ENCODE measurements at regions not wholly inside any gene's neighbourhood (a gene's known extent, or its start where the extent isn't known, plus 50 kb on each side); places are given as distances from the start of the nearest gene placed in this dataset.

DNA sequence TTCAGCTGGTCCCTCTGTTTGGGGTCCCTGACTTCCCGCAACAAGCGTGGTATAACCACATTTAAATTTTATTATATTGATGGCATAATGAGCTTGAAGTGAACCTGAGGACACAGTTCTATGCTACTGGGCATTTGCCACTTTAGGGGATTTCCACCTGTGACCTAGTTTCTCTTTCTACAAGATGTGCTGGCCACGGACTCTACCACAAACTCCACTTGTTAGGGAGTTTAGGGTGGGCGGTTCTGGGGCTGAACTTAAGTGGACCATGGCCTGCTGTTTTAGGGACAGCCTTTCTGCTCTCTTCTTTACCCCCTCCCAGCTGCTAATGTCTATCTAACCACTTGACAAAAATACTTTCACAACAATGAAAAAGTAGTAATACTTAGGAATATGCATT lies 1199.1 kb downstream of the SI start:
- WGBS, result 92% methylated on average over 4 of the region's 4 CpGs
- Histone ChIP-seq H3K36me3 (no peaks in the 10 kb centered on the region), H3K4me3 (no peak overlapping the region), H3K4me1 (no peaks in the 10 kb centered on the region), H3K27me3 (no peaks in the 10 kb centered on the region), H3K27ac (replicated peaks in 1 of 4) (no peak overlapping the region), H3K9me3 (peaks cover 0 to 17% (median 9%) of the 10 kb centered on the region in 4 donors)
- intact Hi-C loops (cut with DNase I), result no loop called here
- no peak for DNase-seq (ENCODE audit: extremely low spot score)
- TF ChIP-seq POLR2AphosphoS5 (IDR thresholded peaks at IDR 0.05) (no peak), POLR2A (IDR thresholded peaks at IDR 0.05; ENCODE audit: low read depth) (no peak), EP300 (IDR thresholded peaks at IDR 0.05) (no peak)
- TF ChIP-seq, protein P1, sequence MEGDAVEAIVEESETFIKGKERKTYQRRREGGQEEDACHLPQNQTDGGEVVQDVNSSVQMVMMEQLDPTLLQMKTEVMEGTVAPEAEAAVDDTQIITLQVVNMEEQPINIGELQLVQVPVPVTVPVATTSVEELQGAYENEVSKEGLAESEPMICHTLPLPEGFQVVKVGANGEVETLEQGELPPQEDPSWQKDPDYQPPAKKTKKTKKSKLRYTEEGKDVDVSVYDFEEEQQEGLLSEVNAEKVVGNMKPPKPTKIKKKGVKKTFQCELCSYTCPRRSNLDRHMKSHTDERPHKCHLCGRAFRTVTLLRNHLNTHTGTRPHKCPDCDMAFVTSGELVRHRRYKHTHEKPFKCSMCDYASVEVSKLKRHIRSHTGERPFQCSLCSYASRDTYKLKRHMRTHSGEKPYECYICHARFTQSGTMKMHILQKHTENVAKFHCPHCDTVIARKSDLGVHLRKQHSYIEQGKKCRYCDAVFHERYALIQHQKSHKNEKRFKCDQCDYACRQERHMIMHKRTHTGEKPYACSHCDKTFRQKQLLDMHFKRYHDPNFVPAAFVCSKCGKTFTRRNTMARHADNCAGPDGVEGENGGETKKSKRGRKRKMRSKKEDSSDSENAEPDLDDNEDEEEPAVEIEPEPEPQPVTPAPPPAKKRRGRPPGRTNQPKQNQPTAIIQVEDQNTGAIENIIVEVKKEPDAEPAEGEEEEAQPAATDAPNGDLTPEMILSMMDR (IDR thresholded peaks at IDR 0.05), result no peak

DNA sequence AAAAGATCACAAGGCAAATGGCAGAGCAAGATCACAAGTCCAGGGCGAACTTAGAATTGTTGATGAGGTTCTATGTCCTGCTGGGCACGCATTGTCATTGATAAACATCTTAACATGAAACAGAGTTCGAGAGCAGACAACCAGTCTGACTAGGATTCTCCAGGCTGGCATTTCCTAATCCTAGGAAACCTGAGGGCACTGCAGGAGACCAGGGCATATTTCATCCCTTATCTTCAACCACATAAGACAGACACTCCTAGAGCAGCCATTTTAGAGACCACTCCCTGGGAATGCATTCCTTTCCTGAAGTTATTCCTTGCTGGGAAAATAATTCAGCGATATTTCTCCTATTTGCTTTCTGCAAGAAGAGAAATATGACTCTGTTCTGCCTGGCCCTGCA lies 1199.9 kb downstream of the SI start:
- WGBS, result 92% methylated on average over 4 of the region's 4 CpGs
- Histone ChIP-seq H3K9me3 (peaks cover 0 to 17% (median 9%) of the 10 kb centered on the region in 4 donors), H3K36me3 (no peaks in the 10 kb centered on the region), H3K27ac (replicated peaks in 1 of 4) (no peak overlapping the region), H3K27me3 (no peaks in the 10 kb centered on the region), H3K4me1 (no peaks in the 10 kb centered on the region), H3K4me3 (no peak overlapping the region)
- intact Hi-C loops (cut with DNase I), result no loop called here
- TF ChIP-seq, protein P1 (IDR thresholded peaks at IDR 0.05), result no peak
- no peak for TF ChIP-seq EP300 (IDR thresholded peaks at IDR 0.05)
- DNase-seq (ENCODE audit: extremely low spot score), result no peak

- H3K27ac ChIP-seq (replicated peaks in 1 of 4), result no peak overlapping the region
- no peak for DNase-seq (ENCODE audit: extremely low spot score)
- no peak overlapping the region for H3K4me3 ChIP-seq
- H3K4me1 ChIP-seq, result no peaks in the 10 kb centered on the region
- H3K9me3 ChIP-seq, result peaks cover 0 to 17% (median 9%) of the 10 kb centered on the region in 4 donors
- H3K27me3 ChIP-seq, result no peaks in the 10 kb centered on the region
- intact Hi-C loops (cut with DNase I), result no loop called here
- TF ChIP-seq POLR2AphosphoS5 (IDR thresholded peaks at IDR 0.05) (no peak), POLR2A (IDR thresholded peaks at IDR 0.05; ENCODE audit: low read depth) (no peak), EP300 (IDR thresholded peaks at IDR 0.05) (no peak)
- TF ChIP-seq, protein P1 (IDR thresholded peaks at IDR 0.05), result no peak
- no peaks in the 10 kb centered on the region for H3K36me3 ChIP-seq
- 89% methylated on average over 2 of the region's 2 CpGs for WGBS
These were observed 1200.5 kb downstream of the SI start for GRCh38 chr3:163877805-163878204.

DNA sequence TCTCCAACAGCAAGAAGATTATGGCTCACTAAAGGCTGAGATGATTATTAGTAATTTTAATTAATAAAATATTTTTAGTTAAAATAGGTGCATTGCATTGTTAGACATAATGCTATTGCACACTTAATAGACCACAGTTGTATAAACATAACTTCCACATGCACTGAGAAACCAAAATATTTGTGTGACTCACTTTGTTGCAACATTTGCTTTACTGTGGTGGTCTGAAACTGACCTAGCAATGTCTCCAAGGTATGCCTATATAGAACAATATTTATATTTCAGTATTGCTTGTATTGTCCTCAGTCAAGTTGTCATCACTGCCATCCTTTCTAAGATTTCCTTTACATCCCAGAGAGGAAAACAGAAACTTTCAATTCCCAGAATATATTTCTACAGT lies 1215.2 kb downstream of the SI start:
- H3K27ac ChIP-seq (replicated peaks in 1 of 4), result no peak overlapping the region
- intact Hi-C loops (cut with DNase I), result no loop called here
- no peak for DNase-seq (ENCODE audit: extremely low spot score)

DNA sequence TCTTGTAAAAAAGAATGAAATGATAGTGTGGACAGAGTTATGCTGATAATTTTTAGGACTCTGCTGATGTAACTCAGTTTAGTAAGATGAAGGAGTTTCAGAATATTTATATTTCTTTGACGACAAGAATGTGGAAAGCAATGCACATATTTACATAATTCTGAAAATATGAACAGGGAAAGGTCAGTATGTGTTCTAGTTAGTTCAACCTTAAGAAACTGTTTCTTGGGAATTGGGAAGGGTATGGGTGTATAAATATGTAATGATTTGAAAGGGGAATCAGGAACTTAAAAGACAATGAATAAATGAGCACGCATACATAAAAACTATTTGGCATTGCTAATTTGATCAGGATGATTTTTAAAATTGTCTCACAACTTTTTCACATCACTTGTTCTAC lies 1226.1 kb downstream of the SI start:
- Histone ChIP-seq H3K36me3 (no peaks in the 10 kb centered on the region), H3K27me3 (no peaks in the 10 kb centered on the region), H3K9me3 (no peaks in the 10 kb centered on the region), H3K27ac (replicated peaks in 1 of 4) (no peak overlapping the region), H3K4me1 (no peaks in the 10 kb centered on the region), H3K4me3 (no peak overlapping the region)
- no peak for DNase-seq (ENCODE audit: extremely low spot score)
- intact Hi-C loops (cut with DNase I), result no loop called here
- TF ChIP-seq POLR2A (IDR thresholded peaks at IDR 0.05; ENCODE audit: low read depth), result no peak
- no peak for TF ChIP-seq POLR2AphosphoS5 (IDR thresholded peaks at IDR 0.05)
- no peak for TF ChIP-seq EP300 (IDR thresholded peaks at IDR 0.05)
- TF ChIP-seq, protein P1 (IDR thresholded peaks at IDR 0.05), result no peak
- 47% methylated on average over 2 of the region's 2 CpGs for WGBS

More for the DNA sequence above, 1215.2 kb downstream of the SI start:
- Histone ChIP-seq H3K9me3 (peaks cover 0 to 7% (median 0%) of the 10 kb centered on the region in 4 donors), H3K4me3 (no peak overlapping the region), H3K36me3 (no peaks in the 10 kb centered on the region), H3K4me1 (no peaks in the 10 kb centered on the region), H3K27me3 (no peaks in the 10 kb centered on the region)
- TF ChIP-seq, protein P1 (IDR thresholded peaks at IDR 0.05), result no peak
- TF ChIP-seq POLR2A (IDR thresholded peaks at IDR 0.05; ENCODE audit: low read depth) (no peak), POLR2AphosphoS5 (IDR thresholded peaks at IDR 0.05) (no peak), EP300 (IDR thresholded peaks at IDR 0.05) (no peak)
